NT2/D1 (cell line): ENCODE measurements at regions not wholly inside any gene's neighbourhood (a gene's known extent, or its start where the extent isn't known, plus 50 kb on each side); places are given as distances from the start of the nearest gene placed in this dataset.

ENCODE experiments used
- DNase-seq: peaks from one replicate; pipeline ENCODE4 v3.0.0-alpha.2; 2011; ENCODE audit warnings: low read depth, low spot score
- H3K27me3 ChIP-seq: 2 replicates; pipeline ENCODE4 v1.6.0; 2011; ENCODE audit warnings: mild to moderate bottlenecking; ENCODE audit not compliant: insufficient read length, insufficient read depth
- H3K36me3 ChIP-seq: 2 replicates; pipeline ENCODE4 v1.6.1; 2011; ENCODE audit warnings: mild to moderate bottlenecking, low read length, mixed read lengths; ENCODE audit not compliant: insufficient read depth, insufficient read length
- H3K4me1 ChIP-seq: 2 replicates; pipeline ENCODE4 v1.5.1; 2011; ENCODE audit not compliant: insufficient read depth, insufficient read length
- H3K4me3 ChIP-seq: 2 replicates; pipeline ENCODE4 v1.5.1; 2011; ENCODE audit warnings: low read depth; ENCODE audit not compliant: insufficient read length
- H3K9ac ChIP-seq: 2 replicates; pipeline ENCODE4 v1.6.0; 2011; ENCODE audit warnings: low read depth; ENCODE audit not compliant: insufficient read length
- H3K9me3 ChIP-seq: 2 replicates; pipeline ENCODE4 v1.5.1; 2011; ENCODE audit warnings: mild to moderate bottlenecking, low read length; ENCODE audit not compliant: insufficient read depth
- SUZ12 ChIP-seq: IDR thresholded peaks from 2 replicates; pipeline ENCODE4 v1.6.1; 2011; ENCODE audit not compliant: insufficient read length, insufficient read depth; ENCODE audit errors: extremely low read depth
- YY1 ChIP-seq: IDR thresholded peaks from 2 replicates; pipeline ENCODE4 v1.6.1; 2011; ENCODE audit not compliant: insufficient read length, insufficient read depth
- ZNF274 ChIP-seq: IDR thresholded peaks from 2 replicates; pipeline ENCODE4 v1.6.1; 2011; ENCODE audit warnings: mild to moderate bottlenecking, low read depth, low read length

DNA sequence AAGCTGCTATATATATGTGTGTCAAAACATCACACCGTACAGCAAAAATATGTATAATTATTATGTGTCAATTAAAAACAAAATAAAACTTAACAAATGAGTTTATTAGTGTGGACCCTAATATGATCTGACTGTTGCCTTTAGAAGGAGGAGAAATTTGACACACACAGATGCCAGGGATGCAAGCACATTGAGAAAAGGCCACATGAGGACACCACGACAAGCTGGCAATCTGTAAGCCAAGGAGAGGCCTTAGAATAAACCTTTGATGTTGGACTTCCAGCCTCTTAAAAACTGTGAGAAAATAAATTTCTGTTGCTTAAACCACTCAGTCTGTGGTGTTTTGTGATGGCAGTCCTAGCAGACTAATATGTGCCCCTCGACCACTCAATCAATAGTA, 214.7 kb downstream of the KCNS3 start:
- no peaks in the 10 kb centered on the region for H3K9me3 ChIP-seq
- no peak for DNase-seq
- TF ChIP-seq SUZ12 (no peak), ZNF274 (no peak), YY1 (no peak)
- H3K27me3 ChIP-seq, result no peaks in the 10 kb centered on the region
- H3K36me3 ChIP-seq, result no peaks in the 10 kb centered on the region
- H3K9ac ChIP-seq, result no peak overlapping the region
- H3K4me3 ChIP-seq, result no peak overlapping the region
- H3K4me1 ChIP-seq, result no peaks in the 10 kb centered on the region

DNA sequence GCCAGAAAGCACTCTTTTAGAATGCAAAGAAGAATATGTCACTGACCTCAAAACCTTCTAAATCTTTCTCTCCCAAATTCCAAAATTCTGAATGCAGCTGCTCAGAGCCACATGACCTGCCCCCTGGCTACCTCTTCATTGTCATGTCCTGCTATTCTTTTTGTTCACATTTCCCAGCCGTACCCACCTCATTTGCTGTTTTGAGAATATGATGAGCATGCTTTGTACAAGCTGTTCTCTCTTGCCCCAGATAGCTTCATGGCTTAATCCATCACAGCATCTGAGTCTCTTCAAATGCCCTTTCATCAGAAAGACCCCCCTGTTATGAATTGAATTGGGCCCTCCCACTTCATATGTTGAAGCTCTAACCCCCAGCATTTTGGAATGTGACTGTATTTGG, 214.3 kb downstream of the KCNS3 start:
- Histone ChIP-seq H3K4me1 (no peaks in the 10 kb centered on the region), H3K4me3 (no peak overlapping the region), H3K9me3 (no peaks in the 10 kb centered on the region), H3K9ac (no peak overlapping the region), H3K27me3 (no peaks in the 10 kb centered on the region), H3K36me3 (no peaks in the 10 kb centered on the region)
- DNase-seq, result no peak
- no peak for TF ChIP-seq SUZ12

DNA sequence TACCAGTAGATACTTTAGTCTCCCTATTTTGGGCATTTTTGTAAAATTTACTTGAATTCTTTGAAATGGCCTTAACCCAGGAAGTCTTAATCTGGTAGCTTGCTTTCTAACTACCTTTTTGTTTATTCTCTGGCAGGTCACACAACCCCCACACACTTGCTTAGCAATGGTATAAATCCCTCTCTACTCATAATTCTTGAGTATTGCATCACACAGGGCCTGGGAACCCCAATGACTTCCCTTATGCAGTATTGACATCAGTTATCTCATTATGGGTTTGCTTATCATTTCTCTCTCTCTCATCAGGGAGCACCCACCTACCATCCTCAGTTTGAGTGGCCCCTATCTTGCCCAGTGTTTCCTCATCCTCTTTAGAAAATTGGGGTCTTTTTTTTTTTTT, 207.1 kb downstream of the KCNS3 start:
- TF ChIP-seq SUZ12 (no peak), ZNF274 (no peak)
- H3K4me3 ChIP-seq, result no peak overlapping the region
- DNase-seq, result no peak
- H3K36me3 ChIP-seq, result no peaks in the 10 kb centered on the region
- H3K4me1 ChIP-seq, result no peaks in the 10 kb centered on the region
- H3K27me3 ChIP-seq, result no peaks in the 10 kb centered on the region
- H3K9me3 ChIP-seq, result no peaks in the 10 kb centered on the region
- no peak overlapping the region for H3K9ac ChIP-seq

DNA sequence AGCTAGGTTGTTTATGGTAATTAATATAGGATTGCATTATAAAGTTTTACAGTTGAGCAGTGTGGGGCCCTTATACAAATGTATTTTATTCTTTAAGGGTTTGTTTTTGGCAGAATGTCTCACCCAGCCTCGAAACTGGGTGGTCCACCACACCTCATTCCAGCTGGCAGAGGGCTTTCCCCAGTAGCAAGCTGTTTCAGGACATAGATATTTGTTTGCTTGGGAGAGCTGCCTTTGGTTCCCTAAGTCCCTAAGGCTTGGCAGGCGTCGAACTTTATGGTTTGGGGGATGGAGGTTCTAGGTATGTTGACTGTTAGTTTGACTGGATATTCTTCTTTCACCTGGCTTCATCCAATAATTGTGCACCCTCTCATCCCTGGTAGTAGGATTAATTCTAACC, 205.9 kb downstream of the KCNS3 start:
- H3K9me3 ChIP-seq, result no peaks in the 10 kb centered on the region
- DNase-seq, result no peak
- H3K9ac ChIP-seq, result no peak overlapping the region
- H3K27me3 ChIP-seq, result no peaks in the 10 kb centered on the region
- TF ChIP-seq ZNF274 (no peak), YY1 (no peak), SUZ12 (no peak)
- H3K4me1 ChIP-seq, result no peaks in the 10 kb centered on the region
- no peaks in the 10 kb centered on the region for H3K36me3 ChIP-seq
- H3K4me3 ChIP-seq, result no peak overlapping the region

DNA sequence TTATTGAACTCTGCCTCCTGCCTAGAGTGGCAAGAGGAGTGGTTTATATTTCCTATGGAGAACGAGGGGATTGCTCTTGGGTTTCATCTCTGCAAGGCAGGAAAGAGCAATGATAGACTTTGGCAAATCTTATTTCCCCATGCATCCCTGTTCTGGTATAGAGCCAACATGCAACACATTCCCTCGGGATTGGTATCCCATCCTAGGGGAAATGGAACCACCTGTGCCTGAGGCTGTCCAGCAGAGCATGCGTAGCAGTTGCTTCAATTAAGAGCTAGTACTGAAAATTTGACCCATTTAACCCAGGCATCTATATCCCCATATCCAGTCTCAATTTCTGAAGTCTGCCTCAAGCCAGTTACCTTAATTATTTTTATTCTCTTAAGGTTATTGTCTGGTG, 205.3 kb downstream of the KCNS3 start:
- Histone ChIP-seq H3K4me1 (no peaks in the 10 kb centered on the region), H3K9ac (no peak overlapping the region), H3K9me3 (no peaks in the 10 kb centered on the region), H3K36me3 (no peaks in the 10 kb centered on the region), H3K27me3 (no peaks in the 10 kb centered on the region), H3K4me3 (no peak overlapping the region)
- TF ChIP-seq ZNF274, result no peak
- no peak for TF ChIP-seq YY1
- TF ChIP-seq SUZ12, result no peak
- no peak for DNase-seq

DNA sequence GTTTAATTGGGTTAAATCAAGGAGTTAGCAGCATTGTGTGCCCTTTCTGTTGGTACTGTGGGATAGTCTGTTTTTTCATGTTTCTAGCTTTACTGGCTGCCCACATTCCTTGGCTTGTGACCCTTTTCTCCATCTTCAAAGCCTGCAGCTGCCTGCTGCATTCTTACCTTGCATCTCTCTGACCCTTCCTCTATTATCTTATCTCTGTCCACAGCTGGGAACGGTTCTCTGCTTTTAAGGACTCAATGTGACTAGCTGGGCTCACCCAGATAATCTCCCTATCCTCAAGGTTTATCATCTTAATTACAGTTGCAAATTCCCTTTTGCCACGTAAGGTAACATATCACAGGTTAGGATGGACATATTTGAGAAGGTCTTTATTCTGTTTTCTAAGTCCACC, 199.7 kb downstream of the KCNS3 start:
- no peaks in the 10 kb centered on the region for H3K36me3 ChIP-seq
- no peaks in the 10 kb centered on the region for H3K4me1 ChIP-seq
- TF ChIP-seq SUZ12, result no peak
- no peak for TF ChIP-seq ZNF274
- TF ChIP-seq YY1, result no peak
- H3K9ac ChIP-seq, result no peak overlapping the region
- H3K9me3 ChIP-seq, result no peaks in the 10 kb centered on the region
- H3K27me3 ChIP-seq, result no peaks in the 10 kb centered on the region
- DNase-seq, result no peak
- H3K4me3 ChIP-seq, result no peak overlapping the region

DNA sequence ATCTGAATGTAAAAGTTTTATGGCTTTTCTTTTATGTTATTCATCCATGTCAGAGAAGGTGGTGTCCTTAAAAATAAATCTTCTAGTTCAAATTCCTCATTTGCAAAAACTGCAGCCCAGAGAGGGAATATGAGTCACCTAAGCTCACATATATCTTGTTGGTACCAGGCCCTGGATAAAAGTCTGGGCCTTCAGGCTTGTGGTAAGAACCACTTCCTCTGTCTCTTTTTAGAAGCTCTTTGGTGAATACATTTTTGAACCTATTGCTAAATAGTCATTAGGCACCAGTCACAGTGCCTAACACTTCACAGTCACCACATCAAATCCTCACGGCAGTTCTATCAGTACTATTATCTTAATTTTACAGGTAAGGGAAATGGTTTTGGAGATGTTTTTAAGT, 199.2 kb downstream of the KCNS3 start:
- H3K4me3 ChIP-seq, result no peak overlapping the region
- H3K4me1 ChIP-seq, result no peaks in the 10 kb centered on the region
- H3K36me3 ChIP-seq, result no peaks in the 10 kb centered on the region
- no peak for DNase-seq
- no peak overlapping the region for H3K9ac ChIP-seq
- no peak for TF ChIP-seq SUZ12
- TF ChIP-seq ZNF274, result no peak
- no peak for TF ChIP-seq YY1
- no peaks in the 10 kb centered on the region for H3K27me3 ChIP-seq
- H3K9me3 ChIP-seq, result no peaks in the 10 kb centered on the region

- no peak for TF ChIP-seq SUZ12
- TF ChIP-seq ZNF274, result no peak
- TF ChIP-seq YY1, result no peak
- H3K9me3 ChIP-seq, result no peaks in the 10 kb centered on the region
These were observed 198.8 kb downstream of the KCNS3 start for GRCh38 chr2:18077231-18077630.

More at GRCh38 chr2:18077231-18077630, 198.8 kb downstream of the KCNS3 start:
- Histone ChIP-seq H3K36me3 (no peaks in the 10 kb centered on the region), H3K4me3 (no peak overlapping the region), H3K4me1 (no peaks in the 10 kb centered on the region), H3K9ac (no peak overlapping the region), H3K27me3 (no peaks in the 10 kb centered on the region)
- no peak for DNase-seq
